ENCODE measurements at regions not wholly inside any gene's neighbourhood (a gene's known extent, or its start where the extent isn't known, plus 50 kb on each side); places are given as distances from the start of the nearest gene placed in this dataset.
A peak's percentile ranks its signal among the peaks of the same experiment; 100 is the strongest.
"Not testable (repeated sequence)": the region's sequence is repeated elsewhere in the genome, so short reads cannot be mapped to it uniquely, and the experiment has no call there.

DNA sequence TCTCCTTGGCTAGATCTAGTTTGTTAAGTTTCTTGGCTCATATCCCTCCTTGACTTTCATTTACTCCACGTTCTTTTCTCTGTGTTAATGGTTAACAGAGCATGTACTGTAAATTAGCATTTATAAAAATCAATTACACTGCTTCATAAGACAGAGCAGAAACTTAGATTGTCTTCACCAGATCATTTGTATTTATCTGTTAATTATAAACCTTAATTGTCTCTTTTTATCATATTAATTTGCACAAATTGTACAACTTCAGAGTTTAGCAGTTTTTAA lies 221.2 kb upstream of the EGLN3 start:
- TF ChIP-seq GATA1 (IDR thresholded peaks at IDR 0.05; ENCODE audit: low read depth, low read length), result no peak
- TF ChIP-seq POLR2A (IDR thresholded peaks at IDR 0.05; ENCODE audit: low read length), result no peak
- DNase-seq, result no peak

DNA sequence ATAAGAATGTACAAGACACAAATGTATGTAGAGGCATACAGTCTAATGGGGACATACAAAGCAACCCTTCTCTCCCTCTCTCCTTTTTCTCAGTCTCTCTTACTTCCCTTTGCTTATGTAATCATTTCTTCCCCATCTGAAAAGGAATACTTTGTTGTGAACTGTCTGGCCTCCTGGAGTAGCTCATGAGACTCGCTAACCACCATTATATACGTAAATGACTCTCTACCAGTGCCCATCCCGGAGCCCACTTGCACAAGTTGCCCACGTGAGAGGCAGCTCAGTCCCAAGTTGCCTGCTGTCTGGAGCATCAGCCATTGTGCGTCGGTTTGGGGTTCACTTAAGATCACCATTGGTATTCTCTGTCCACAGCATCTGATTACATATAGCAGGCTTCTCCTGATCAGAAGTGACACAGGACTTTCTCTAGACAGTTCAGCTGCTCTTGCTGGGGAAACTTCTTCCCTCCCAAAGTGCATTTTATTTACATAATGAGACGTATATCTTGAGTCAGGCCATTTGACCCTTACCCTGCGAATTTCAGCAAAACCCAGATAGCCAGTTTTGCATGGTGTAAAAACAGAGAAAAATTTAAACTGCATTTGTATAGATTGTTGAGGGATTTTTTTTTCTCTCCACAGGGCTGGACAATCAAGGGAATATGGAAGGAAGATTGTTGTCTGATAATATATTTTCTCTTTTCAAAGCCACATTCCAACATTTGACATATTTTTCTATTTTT lies 220.7 kb upstream of the EGLN3 start:
- DNase-seq, result no peak
- no peak for TF ChIP-seq POLR2A (IDR thresholded peaks at IDR 0.05; ENCODE audit: low read length)
- TF ChIP-seq GATA1 (IDR thresholded peaks at IDR 0.05; ENCODE audit: low read depth, low read length), result no peak

DNA sequence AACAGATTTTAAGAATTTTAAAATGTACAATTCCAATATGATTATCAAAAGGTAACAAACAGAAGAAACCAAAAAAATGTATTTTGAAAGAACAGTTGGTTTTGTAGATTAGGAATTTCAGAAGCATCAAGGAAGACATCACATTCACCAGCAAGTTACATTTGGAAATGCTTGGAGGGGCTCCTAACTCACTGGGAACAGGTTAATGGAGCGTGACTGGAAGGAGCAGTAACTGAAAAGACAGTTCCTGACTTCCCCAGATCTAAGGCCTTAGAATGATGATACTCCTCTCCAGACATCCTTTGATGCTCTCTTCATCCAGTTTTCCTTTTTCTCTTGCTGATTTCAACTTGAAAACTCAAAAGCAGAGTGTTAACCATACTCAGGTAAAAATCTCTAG lies 220.0 kb upstream of the EGLN3 start:
- TF ChIP-seq POLR2A (IDR thresholded peaks at IDR 0.05; ENCODE audit: low read length) (no peak), GATA1 (IDR thresholded peaks at IDR 0.05; ENCODE audit: low read depth, low read length) (no peak)
- no peak for DNase-seq

DNA sequence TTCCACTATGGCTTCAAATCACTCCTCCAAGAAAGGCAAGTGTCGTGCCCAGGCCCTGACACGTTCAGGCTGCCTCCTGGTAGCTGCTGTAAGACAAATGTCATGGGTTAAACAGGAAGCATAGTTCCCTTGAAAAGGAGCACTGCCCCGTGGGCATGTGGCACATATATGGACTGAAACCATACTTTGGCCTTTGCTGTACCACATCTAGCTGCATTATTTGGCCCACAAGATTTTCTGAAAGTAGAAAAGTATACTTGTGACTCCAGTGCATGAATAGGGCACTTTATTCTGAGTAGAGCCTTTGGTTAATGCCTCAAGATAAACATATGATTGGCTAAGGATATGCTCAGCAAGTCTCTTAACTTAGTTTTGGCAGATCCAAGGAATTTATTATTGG lies 218.7 kb upstream of the EGLN3 start:
- no peak for DNase-seq

DNA sequence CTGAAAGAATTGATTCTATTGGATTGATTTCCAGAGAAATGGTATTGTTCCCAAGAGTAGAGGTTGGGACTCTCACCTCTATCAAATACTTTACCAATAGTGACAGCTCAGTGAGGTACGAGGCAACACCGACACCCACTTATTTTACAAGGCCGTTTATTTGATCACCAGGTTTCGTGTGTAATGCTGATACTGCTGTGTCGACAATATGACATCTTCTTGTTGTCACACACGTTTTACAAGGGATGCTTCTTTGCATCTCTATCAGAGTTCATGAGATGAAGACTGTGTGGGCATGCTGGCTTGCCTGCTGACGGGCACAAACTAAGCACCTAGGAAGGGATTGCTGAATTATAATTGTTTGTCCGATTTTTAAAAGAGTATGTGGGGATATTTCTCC lies 217.8 kb upstream of the EGLN3 start:
- DNase-seq, result no peak
- no peak for TF ChIP-seq POLR2A (IDR thresholded peaks at IDR 0.05; ENCODE audit: low read length)
- no peak for TF ChIP-seq GATA1 (IDR thresholded peaks at IDR 0.05; ENCODE audit: low read depth, low read length)

More for the DNA sequence above, 218.7 kb upstream of the EGLN3 start:
- no peak for TF ChIP-seq POLR2A (IDR thresholded peaks at IDR 0.05; ENCODE audit: low read length)
- no peak for TF ChIP-seq GATA1 (IDR thresholded peaks at IDR 0.05; ENCODE audit: low read depth, low read length)

DNA sequence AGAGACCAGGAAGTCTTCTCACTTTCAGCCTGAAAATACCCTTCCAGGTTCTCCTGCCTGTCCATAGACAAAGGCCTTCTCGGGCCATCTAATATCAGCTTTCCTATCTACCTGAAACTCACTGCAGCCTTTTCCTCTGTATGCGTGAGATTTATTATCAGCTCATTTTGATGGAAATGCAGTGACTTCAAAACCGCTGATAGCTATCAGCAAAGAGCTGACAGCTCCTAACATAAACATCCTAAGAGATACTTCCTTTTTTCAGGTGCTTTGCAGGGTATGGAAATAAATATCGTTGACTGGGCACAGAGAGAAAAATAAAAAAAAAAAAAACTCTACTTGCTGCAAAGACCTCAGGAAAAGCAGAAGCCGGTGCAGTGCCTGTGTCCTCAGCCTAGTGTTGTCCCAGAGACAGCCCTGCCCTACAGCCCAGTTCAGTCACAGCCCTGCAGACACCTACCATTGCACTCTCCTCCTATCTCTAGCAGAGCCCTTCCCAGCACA lies 215.0 kb upstream of the EGLN3 start:
- TF ChIP-seq GATA1 (IDR thresholded peaks at IDR 0.05; ENCODE audit: low read depth, low read length) (no peak), POLR2A (IDR thresholded peaks at IDR 0.05; ENCODE audit: low read length) (no peak)
- DNase-seq, result no peak

DNA sequence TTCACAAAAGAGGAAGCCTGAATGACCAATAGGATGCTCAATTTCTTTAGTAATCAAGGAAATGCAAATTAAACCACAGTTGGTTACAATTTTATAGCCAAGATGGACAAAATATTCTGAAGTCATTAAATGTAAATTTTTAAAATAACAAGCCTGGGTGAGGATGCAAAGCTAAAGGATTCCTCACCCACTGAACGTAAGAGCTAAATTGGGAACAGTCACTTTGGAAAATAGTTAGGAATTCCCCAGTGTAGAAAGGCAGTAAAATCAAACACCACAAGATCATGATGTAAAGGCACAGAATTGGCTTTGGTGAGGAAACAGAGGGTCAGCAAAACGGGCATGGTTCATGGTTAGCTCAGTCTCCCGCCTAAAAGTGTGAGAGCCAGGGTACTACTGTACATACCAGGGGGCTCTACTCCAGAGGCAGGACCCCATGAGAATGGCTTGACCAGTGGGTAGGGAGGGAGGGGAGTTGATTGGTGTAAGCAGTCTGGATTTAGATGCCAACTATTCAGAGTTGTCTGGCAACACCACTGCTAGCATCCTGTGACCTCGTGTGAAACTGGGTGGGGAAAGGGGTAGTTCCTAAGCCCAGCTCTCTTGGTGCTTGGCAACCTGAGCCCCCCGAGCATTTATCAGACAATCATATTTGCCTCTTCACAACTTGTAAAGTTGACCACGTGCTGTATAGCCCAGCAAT lies 213.4 kb upstream of the EGLN3 start:
- TF ChIP-seq GATA1 (IDR thresholded peaks at IDR 0.05; ENCODE audit: low read depth, low read length), result no peak
- no peak for TF ChIP-seq POLR2A (IDR thresholded peaks at IDR 0.05; ENCODE audit: low read length)
- no peak for DNase-seq

DNA sequence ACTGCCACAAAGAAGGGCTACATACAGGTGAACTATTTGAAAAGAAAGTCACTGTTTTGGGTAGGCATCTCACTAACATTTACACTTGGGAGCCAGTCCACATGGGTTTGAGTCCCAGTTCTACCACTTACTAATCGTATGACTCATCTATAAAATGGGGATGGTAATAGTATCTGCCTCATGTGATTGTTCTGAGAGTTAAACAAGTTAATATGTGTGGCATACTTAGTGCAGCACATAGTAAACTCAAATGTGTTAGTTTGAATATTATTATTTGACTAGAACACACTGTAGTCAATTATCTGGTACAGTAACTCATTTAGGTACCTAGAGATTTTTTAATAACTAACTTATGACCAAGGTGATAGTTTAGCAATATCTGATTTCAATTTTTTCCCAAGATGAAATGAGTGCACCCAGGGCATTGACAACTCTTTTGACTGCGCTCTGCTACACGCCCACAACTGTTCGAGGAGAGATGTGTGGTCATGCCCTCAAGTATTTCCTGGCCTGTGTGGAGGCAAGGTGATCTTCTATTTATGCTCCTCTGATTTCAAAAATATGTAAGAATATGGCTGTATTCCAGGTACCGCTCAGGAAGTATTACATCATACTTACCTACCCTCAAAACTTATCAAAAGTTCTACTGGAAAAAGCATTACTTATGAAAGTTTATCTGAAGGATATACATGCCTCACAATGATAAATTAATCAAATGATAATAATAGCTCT lies 210.6 kb upstream of the EGLN3 start:
- DNase-seq, result no peak
- no peak for TF ChIP-seq GATA1 (IDR thresholded peaks at IDR 0.05; ENCODE audit: low read depth, low read length)
- no peak for TF ChIP-seq POLR2A (IDR thresholded peaks at IDR 0.05; ENCODE audit: low read length)

DNA sequence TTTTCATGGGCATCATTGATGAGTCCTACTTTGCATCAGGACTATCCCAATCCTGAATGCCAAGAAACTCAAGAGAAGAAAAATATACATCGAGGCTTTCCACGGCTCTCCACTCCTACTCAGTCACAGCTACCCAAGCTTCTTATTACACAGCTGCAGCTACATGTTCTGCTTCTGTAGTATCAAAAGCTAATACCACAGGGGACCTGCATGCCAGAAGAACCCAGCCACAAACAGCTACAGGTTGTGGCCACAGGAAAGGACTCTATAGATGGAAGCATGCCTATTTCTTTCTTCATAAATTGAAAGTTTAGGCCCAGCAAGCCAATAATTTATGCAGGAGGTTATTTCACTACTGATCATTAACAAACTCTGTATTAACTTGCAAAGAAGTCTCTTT lies 209.7 kb upstream of the EGLN3 start:
- TF ChIP-seq POLR2A (IDR thresholded peaks at IDR 0.05; ENCODE audit: low read length) (no peak), GATA1 (IDR thresholded peaks at IDR 0.05; ENCODE audit: low read depth, low read length) (no peak)
- DNase-seq, result no peak

DNA sequence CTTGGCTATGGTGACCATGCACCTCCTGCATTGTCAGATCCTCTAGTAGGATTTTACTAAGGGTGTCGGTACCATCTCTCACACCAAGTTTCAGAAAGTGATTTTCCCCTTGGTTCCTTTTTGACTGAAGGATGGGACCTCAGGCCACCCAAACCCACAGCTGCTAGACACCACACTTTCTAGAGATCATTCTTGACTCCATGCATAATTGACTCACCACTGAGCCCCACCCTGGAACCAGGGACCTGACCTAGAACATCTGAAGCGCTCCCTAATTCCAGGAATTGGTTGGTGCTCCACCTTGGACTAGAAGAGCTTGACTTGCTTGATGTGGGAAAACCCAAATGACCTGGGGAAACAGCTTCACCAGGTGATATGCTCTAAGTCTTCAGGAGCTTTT lies 206.8 kb upstream of the EGLN3 start:
- no peak for DNase-seq
- no peak for TF ChIP-seq POLR2A (IDR thresholded peaks at IDR 0.05; ENCODE audit: low read length)
- TF ChIP-seq GATA1 (IDR thresholded peaks at IDR 0.05; ENCODE audit: low read depth, low read length), result no peak

DNA sequence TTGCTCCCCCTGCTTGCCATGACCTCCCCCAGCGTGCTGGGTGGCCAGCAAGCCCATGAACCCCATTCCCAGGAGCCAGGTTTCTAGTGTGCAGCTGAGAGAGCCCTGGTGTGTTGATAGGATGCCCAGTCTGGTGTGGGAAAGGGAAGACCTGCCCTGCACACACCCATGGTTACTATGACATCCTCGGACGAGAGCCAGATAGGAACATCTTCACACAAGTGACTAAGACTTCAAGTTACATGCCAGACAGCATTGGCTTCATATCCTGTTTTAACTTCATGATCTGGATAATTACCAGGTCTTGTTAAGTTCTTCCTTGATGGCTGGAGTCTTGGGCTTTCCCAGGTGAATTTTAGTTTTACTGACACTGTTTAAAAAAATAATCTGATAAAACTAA lies 196.6 kb upstream of the EGLN3 start:
- DNase-seq, result no peak
- TF ChIP-seq GATA1 (IDR thresholded peaks at IDR 0.05; ENCODE audit: low read depth, low read length) (no peak), POLR2A (IDR thresholded peaks at IDR 0.05; ENCODE audit: low read length) (no peak)

DNA sequence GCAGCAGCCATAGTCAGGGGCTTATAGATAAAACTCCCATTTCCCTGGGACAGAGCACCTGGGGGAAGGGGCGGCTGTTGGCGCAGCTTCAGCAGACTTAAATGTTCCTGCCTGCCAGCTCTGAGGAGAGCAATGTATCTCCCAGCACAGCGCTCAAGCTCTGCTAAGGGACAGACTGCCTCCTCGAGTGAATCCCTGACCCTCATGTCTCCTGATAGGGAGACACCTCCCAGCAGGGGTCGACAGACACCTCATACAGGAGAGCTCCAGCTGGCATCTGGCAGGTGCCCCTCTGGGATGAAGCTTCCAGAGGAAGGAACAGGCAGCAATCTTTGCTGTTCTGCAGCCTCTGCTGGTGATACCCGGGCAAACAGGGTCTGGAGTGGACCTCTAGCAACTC lies 189.3 kb upstream of the EGLN3 start:
- not testable (repeated sequence) for DNase-seq

DNA sequence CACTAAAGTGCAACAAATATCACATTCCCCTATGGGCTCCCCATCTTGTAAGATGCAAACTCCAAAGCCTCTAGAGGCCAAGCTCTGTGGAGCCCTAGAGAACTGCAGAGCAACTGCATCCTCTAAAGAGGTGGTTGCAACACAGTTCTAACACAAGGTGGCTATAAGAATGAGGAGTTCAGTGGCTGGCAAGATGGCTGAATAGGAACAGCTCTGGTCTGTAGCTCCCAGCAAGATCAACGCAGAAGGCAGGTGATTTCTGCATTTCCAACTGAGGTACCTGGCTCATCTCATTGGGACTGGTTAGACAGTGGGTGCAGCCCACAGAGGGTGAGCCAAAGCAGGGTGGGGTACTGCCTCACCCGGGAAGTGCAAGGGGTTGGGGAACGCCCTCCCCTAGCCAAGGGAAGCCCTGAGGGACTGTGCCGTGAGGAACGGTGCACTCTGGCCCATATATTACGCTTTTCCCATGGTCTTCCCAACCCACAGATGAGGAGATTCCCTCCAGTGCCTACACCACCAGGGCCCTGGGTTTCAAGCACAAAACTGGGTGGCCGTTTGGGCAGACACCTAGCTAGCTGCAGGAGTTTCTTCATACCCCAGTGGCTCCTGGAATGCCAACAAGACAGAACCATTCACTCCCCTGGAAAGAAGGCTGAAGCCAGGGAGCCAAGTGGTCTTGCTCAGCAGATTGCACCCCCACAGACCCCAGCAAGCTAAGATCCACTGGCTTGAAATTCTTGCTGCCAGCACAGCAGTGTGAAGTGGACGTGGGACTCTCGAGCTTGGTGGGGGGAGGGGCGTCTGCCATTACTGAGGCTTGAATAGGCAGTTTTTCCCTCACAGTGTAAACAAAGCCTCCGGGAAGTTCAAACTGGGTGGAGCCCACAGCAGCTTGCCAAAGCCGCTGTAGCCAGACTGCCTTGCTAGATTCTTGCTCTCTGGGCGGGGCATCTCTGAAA lies 188.6 kb upstream of the EGLN3 start:
- peak; percentile 2 to 10 for DNase-seq

DNA sequence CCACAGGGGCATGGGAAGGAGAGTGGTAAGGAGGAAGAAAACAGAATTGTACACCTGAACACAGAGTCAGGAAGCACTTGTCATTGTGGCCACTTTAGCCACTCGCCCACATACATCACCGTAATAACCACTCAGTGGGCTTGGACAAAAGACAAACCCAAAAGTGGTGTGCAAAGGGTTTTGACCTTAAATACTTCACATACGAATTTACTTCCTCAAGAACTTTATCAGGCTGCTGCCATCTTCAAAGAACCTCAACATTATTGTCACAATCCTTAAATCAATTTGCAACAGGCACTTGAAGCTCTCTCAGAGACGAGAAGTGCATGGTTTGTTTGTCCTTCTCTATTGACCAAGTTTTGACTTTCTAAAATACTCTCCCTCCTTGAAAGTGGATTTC lies 187.3 kb upstream of the EGLN3 start:
- TF ChIP-seq POLR2A (IDR thresholded peaks at IDR 0.05; ENCODE audit: low read length), result no peak
- TF ChIP-seq GATA1 (IDR thresholded peaks at IDR 0.05; ENCODE audit: low read depth, low read length), result no peak

More for the DNA sequence above, 187.3 kb upstream of the EGLN3 start:
- DNase-seq, result no peak
